Ishikawa (cell line): ENCODE measurements at regions not wholly inside any gene's neighbourhood (a gene's known extent, or its start where the extent isn't known, plus 50 kb on each side); places are given as distances from the start of the nearest gene placed in this dataset.

Experiments
- CEBPB ChIP-seq: IDR thresholded peaks from 2 replicates; pipeline ENCODE4 v1.6.1; 2012
- CREB1 ChIP-seq: IDR thresholded peaks from 2 replicates; pipeline ENCODE4 v1.6.1; 2012; ENCODE audit warnings: low read depth
- EGR1 ChIP-seq: IDR thresholded peaks from 2 replicates; pipeline ENCODE4 v1.6.1; 2012
- EP300 ChIP-seq: IDR thresholded peaks from 2 replicates; pipeline ENCODE4 v1.6.1; 2012; ENCODE audit warnings: borderline replicate concordance
- FOXM1 ChIP-seq: IDR thresholded peaks from 2 replicates; pipeline ENCODE4 v1.6.1; 2012; ENCODE audit warnings: low read depth, borderline replicate concordance
- MAX ChIP-seq: IDR thresholded peaks from 2 replicates; pipeline ENCODE4 v1.6.1; 2012
- NFIC ChIP-seq: IDR thresholded peaks from 2 replicates; pipeline ENCODE4 v1.6.1; 2012
- RAD21 ChIP-seq: IDR thresholded peaks from 2 replicates; pipeline ENCODE4 v1.6.1; 2012; ENCODE audit warnings: low read depth
- REST ChIP-seq: IDR thresholded peaks from 2 replicates; pipeline ENCODE4 v1.6.1; 2012; ENCODE audit warnings: low read depth, mild to moderate bottlenecking
- TAF1 ChIP-seq: IDR thresholded peaks from 2 replicates; pipeline ENCODE4 v1.6.1; 2012; ENCODE audit warnings: low read depth, mild to moderate bottlenecking
- TCF12 ChIP-seq: IDR thresholded peaks from 2 replicates; pipeline ENCODE4 v1.6.1; 2012; ENCODE audit warnings: low read depth
- TEAD4 ChIP-seq: IDR thresholded peaks from 2 replicates; pipeline ENCODE4 v1.6.1; 2012
- USF1 ChIP-seq: IDR thresholded peaks from 2 replicates; pipeline ENCODE4 v1.6.1; 2012
- YY1 ChIP-seq: IDR thresholded peaks from 2 replicates; pipeline ENCODE4 v1.6.1; 2012; ENCODE audit warnings: low read depth
- ZBTB7A ChIP-seq: IDR thresholded peaks from 2 replicates; pipeline ENCODE4 v1.6.1; 2012; ENCODE audit warnings: low read depth

- TF ChIP-seq CEBPB (no peak), EP300 (no peak), ZBTB7A (no peak), NFIC (no peak), CREB1 (no peak), USF1 (no peak), TEAD4 (no peak), TAF1 (no peak), YY1 (no peak), FOXM1 (no peak), MAX (no peak), REST (no peak), TCF12 (no peak), RAD21 (no peak), EGR1 (no peak)
Observed at GRCh38 chr20:62531046-62531838, 55.4 kb upstream of the GATA5 start.

- TF ChIP-seq CREB1 (no peak), EP300 (no peak), EGR1 (no peak), FOXM1 (no peak), YY1 (no peak), CEBPB (no peak), USF1 (no peak), ZBTB7A (no peak), NFIC (no peak), TEAD4 (no peak), TCF12 (no peak), MAX (no peak), REST (no peak), TAF1 (no peak), RAD21 (no peak)
Observed at GRCh38 chr20:62532921-62533320, 57.1 kb upstream of the GATA5 start.

GRCh38 chr20:62533591-62534495 lies 58.0 kb upstream of the GATA5 start:
- TF ChIP-seq REST (no peak), CEBPB (no peak)

- TF ChIP-seq TCF12: no peak
- TF ChIP-seq EGR1: no peak
- no peak for TF ChIP-seq RAD21
- no peak for TF ChIP-seq NFIC
- no peak for TF ChIP-seq FOXM1
- TF ChIP-seq TEAD4: no peak
- no peak for TF ChIP-seq ZBTB7A
- TF ChIP-seq CREB1: no peak
- TF ChIP-seq CEBPB: no peak
- no peak for TF ChIP-seq YY1
- TF ChIP-seq MAX: no peak
- TF ChIP-seq REST: no peak
- TF ChIP-seq TAF1: no peak
- TF ChIP-seq USF1: no peak
- no peak for TF ChIP-seq EP300
Observed at GRCh38 chr20:62534526-62535221, 58.9 kb upstream of the GATA5 start.
